ENCODE measurements at regions not wholly inside any gene's neighbourhood (a gene's known extent, or its start where the extent isn't known, plus 50 kb on each side); places are given as distances from the start of the nearest gene placed in this dataset.

DNA sequence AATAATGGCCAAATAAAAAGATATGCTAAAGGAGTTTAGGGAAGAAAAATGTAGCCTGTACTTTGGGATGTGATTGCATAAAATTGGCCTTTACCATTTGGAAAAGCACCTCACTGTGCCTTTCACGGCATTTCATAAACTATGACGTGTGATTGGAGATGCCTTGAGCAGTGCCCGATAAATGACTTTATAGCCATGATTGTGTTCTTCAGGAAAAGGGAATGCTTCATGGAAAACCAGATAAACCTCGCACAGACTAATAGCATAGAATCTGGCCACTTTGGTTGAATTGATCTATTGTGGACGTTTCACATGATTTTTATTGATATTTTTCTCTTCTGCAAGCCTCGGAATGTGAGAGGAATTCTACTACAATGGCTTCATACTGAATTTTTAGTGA lies 502.0 kb upstream of the MKI67 start:
- no peak for DNase-seq

DNA sequence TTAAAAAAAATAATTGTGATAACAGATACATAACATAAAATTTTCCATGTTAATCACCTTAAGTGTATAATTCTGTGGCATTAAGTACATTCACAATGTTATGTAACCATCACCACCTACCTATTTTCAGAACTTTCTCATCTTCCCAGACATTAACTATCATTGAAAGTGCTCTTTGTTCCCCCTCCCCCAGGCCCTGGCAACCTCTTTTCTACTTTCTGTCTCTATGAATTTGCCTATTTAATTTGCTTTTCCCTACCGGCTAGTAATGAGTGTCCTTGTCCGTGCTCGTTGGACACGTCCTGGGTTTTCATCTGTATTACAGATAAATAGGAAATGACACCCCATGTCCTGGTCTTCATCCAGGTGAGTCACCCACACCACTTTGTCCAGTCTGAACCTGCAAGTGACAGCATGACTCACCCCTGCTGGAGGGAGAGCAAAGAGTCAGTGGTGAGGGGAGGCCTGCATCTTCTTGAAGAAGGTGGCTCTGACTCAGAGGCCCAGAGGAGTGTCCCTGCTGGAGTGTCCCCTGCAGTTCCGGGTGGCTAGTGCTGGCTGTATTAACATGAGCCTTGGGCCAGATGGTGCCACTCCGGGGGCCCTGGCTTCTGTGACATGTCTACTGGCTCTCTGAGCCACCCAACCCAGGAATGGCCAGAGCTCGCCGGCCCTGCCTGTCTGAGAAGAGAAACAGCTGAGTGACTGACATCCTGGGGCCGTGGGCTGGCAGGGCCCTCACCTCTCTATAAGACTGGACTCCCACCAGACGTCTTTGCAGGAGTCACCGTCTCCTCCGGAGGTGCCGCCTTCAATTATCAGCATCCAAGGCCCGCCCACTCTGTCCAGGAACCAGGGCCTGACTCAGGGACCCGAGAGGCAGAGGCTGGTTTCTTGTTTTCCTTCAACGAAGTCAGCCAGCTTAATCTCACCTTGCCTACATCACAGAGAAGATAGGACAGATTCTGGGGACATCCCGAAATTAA lies 503.2 kb upstream of the MKI67 start:
- no peak for DNase-seq

DNA sequence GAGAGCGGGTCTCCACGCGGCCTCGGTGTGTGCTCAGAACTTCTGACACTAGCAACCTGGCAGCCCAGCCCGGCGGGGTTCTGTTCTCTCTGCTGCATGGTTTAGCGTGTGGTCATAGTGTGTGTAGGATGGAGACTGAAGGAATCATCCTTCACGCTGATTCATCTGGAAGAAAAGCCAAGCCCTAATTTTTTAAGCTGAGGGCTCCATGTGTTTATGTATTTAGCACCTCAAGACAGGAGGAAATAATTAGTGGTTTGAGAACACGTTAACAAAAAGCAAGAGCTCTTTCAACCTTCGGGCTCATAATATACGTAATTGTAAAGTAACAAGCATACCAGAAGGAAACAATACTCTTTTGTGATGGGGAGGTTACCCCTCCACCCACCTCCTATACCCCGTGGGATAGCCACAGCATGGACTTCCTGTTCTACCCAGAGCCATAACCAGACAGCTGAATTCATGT lies 504.6 kb upstream of the MKI67 start:
- no peak for DNase-seq

DNA sequence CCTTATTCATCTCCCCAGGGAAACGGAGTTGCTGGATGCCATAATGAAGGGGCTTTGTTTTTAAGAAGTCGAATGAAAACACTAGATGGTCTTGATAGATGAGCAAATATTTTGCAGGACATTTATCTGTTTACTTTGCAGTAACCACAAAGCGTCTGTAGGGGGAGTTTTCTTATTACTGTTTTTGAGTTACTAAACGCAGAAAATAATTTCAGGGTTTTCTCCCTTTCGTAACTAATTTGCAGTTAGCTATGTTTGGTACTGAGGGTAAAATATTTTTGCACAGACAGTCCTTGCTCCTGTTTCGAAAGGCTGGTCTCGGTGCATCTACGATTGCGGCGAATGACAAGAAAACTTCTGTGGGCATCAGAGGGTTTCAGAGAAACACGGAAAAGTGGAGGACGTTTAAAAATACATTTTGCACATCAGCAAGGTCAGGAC lies 505.6 kb upstream of the MKI67 start:
- no peak for DNase-seq

DNA sequence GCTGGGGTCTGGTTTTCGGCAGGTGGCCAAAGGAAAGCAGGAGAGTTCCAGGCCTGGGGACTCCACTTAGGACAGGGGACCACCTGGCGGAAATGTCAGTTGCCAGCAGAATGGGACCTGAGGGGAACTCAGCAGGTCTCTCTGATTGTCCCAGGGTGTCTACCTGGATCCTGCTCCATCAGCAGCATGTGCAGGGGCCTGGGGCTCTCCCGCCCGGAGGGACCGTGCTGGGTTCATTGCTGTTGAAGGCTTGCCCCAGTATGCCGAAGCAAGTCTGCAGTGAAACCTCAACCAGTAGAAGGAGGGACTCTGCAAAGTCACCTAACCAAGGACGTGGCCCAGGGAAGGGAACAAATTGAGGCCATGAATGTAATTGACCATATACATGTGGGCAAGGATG lies 506.5 kb upstream of the MKI67 start:
- no peak for DNase-seq

DNA sequence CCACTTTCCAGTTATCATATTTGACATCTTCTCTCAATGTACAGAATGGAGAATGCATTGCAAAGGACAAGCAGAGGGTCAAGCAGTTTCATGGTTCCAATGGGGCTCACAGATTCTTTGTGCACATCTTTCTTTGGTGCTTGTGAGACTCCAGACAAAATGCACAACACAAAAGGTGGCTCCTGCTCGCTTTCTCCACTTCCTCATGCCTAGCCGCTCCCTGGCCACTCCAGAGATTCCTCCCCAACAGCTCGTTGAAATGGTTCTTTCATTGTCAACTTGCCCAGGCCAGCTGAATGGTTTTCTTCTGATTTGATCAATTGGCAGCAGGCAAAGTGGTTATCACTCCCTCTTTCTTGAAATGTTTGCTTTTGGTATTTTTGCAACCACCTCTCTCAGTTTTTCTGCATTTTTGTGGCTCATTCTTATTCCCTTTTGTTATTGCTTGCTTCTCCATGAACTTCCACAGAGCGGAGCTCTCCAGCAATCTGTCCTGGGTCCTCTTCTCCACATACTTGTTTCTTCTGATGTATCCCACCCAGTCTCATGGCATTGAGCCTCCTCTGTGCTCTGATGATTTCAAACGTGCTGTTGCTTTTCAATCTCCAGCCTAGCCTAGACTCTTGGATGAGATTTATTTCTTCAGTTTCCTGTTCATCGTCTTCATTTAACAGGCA lies 507.8 kb upstream of the MKI67 start:
- no peak for DNase-seq

DNA sequence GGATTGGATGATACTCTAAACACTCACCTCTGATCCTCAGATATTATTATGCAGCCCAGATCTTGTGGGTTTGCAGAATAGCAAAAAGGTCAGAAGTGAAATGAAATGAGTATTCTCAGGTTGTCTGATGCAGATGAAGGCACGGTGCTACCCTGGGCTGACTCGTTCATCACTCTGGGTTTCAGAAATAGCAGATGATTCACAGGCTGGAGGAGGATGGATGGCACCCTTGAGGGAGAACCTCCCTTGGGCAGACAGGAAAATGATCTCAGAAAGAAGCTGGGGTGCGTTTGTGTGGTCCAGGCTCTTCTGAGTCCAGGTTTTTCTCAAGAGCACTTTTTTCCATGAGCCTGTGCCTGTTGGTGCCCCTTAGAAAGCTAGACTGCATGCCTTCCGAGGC lies 515.8 kb upstream of the MKI67 start:
- DNase-seq, result no peak

DNA sequence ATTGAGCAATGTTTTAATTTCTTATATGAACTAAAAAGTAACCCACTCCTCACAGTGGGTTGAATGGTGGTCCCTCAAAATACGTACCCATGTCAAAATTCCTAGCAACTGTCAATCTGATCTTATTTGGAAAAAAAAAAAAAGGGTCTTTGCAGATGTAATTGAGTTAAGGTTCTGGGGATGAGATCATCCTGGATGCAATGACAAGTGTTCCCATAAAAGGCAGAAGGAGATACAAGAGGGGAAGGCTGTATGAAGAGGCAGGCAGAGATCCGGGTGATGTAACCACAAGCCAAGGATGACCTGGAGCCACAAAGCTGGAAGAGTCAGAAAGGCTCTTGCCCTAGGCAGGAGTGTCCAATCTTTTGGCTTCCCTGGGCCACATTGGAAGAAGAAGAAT lies 516.3 kb upstream of the MKI67 start:
- no peak for DNase-seq

DNA sequence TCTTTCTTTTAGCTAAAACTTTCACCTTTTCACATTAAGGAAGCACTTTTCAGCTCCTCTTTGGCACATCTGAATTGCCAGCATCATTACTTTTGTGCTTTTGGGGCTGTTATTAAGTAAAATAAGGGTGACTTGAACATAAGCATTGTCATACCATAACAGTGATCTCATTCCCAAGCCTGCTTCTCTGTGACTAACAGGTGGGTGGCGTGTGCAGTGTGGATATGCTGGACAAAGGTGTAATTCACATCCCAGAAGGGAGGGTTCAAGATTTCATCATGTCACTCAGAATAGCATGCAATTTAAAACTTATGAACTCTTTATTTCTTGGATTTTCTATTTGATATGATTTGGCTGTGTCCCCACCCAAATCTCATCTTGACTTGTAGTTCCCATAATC lies 517.4 kb upstream of the MKI67 start:
- no peak for DNase-seq

DNA sequence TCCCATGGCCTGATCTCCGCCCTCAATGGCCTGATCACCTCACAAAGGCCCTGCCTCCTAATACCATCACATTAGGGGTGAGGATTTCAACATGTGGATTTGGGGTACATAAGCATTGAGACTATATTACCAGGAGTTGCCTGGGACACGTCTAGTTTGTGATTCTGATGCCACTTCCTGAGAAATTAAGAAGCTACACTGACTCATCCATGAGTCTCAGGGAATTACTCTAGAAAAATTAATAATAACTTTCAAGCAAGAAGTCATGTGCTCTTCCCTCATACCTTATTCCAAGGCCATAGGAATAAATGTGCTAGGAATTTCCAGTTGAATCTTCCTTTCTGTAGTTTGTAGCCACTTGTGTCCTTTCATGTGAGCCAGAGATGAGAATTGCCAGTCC lies 519.3 kb upstream of the MKI67 start:
- DNase-seq, result no peak

DNA sequence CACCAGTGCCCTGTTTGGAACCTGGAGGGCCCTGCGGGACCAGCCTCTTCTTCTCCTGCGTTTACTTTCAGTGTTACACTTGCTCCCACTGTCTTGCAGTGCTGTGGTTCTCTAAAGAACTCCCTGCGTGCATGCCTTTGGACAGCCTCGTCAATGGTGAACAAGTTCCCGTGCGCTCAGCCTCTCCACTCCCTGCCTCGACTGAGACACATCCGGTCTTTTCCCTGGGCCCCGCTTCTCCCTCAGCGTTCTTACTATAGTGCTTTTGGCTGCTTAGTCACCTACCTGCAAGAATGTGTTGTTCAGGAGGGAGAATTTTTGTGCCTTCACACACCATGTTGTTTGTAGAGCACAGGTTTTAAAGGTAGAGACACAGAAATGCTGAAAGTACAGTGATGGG lies 520.7 kb upstream of the MKI67 start:
- no peak for DNase-seq

DNA sequence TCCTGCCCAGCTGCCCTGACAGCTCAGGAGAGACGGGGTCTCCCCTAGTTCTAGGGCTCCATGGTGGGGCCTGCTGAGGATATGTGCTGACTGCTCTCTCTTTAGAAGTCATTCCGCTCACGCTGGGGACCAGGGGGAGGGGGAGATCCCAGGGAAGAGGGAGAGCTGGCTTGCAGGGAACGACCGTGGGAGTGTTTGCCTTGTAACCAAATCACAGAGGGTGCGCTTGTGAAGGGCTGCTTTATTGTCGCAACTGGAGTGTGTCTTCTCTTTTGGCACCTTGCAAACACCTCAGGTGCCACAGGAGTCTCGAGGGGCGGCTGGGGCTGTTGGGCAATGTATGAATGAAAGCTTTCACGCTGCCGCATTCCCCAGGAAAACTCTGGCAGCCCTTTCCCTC lies 531.3 kb upstream of the MKI67 start:
- DNase-seq, result no peak

DNA sequence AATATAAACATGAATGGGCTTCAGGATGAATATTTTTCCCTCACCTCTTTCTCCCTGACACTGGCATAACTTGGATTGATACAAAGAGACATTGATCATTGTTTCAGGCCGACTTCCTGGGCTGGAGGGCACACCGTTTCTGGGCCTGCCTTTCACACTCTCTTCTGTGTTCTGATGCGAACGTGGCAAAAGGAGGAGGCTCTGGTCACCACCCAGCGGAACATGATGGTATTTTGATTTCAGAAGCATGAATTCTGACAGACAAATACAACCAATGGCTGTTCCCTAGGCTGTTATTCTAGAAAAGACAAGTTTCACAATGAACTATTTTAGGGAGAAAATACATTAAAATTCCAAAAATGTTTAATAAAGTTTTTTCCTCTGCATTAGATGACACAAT lies 534.5 kb upstream of the MKI67 start:
- no peak for DNase-seq

DNA sequence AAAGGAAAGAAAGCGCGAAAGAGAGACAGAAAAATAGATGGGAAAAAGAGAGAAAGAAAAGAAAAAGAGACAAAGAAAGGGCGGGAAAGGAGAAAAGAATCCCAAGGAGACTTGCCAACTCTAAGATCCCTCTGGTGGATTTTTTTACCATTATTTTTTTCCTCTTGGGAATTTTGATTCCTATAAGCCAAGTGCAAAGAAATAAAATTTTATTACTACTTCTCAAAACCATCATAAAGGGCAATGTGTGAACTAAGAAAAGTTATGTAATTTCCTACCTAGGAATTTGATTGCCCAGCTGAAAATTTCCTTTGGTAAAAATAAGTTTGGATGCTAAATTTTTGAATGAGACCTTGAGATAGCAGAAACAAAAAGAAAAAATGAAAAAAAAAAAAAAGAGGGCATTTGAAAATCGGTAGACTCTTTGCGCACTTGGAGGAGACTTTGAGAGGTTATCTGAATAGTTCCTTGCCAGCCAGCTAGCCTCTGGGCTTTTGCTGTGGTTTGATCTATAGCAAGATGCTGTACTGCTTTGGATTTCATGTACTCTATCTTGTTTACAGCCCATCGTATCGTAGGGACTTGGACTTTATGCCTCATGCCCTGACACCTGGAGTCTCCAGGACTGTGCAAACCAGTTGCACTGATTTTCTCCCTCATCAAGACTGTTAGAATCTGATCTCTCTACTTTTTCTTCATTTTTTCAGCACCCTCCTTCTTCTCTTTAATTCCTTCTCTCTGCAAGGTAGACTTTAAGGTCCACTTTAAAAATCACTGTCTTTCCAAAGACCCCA lies 535.4 kb upstream of the MKI67 start:
- DNase-seq, result no peak

DNA sequence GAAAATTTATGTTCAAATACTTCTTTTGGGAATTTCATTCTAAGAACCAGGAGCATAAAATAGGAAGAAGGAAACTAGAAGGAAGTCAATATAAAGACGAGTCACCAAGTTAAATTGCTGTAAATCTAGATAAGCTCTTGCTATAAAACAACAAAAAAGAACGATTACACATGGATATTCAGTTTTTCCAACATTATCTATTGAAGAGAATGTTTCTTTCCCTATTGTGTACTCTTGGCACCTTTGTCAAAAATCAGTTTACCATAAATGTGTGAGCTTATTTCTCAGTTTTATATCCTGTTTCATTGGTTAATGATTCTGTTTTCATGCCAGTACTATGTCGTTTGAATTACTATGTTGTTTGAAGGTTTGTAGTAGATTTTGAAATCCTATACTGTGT lies 536.3 kb upstream of the MKI67 start:
- no peak for DNase-seq

DNA sequence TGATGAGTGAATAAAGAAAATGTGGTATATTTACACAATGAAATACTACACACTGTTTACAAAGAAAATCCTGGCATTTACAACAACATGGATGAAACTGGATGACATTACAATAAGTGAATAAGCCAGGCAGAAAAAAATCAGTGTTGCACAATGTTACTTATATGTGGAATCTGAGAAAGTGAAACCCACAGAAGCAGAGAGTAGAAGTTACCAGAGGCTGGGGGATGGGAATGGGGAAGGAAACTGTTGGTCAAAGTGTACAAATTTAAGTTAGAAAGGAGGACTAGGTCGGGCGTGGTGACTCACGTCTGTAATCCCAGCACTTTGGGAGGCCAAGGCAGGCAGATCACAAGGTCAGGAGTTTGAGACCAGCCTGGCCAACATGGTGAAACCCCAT lies 538.5 kb upstream of the MKI67 start:
- DNase-seq, result no peak

DNA sequence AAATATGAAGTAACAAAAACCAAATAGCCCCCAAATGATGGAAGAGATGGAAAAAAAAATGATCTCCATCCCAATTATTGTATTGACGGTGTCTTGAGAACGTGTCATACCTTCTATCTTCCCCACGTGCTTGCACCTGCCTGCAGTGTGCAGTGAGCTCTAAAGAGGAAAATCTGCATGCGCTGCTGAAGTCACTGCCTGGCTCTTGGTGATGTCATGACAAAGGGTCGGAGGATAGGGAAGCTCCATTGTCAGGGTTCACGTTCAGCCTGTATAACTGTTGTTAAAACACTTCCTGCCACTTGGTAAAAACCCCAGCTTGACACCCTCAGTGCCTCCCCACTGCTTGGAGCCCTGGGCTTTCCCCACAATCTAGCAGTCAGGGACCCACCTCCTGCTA lies 549.2 kb upstream of the MKI67 start:
- no peak for DNase-seq

DNA sequence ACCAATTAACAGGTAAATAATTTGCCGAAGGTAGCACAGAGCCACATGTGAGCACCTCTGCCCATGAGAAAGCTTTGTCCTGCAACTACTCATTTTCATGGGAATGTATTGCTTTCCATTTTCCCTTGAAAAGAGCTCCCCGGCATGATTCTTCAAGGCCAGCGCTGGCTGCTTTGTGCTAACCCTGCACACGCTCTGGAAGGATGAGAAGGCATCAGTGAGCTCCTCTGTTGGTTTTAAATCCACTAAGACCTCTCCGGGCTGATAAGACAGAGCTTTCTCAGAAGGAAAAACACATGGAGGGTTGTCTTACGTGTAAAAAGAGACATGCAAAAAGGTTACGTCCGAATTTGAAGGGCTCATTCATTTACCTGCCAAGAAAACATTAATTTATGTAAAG lies 553.9 kb upstream of the MKI67 start:
- no peak for DNase-seq

DNA sequence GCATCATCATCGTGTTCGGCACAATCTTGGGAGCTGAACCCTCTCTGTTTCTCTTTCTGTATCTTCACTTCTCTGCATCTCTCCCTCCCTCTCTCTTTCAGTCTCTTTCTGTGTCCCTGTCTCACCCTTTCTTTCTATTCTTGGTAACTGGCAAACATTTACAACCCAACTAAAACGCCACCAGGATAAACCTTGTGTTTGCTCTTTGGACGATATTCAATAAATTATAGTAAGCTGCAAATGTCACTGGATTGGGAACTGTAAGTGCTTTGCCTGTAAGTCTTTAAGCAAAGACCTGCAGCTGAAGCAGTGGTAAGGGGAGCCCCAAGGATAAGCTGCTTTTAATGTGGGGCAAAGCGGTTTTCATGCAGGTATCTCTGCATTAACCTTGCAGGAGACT lies 558.0 kb upstream of the MKI67 start:
- DNase-seq, result no peak

DNA sequence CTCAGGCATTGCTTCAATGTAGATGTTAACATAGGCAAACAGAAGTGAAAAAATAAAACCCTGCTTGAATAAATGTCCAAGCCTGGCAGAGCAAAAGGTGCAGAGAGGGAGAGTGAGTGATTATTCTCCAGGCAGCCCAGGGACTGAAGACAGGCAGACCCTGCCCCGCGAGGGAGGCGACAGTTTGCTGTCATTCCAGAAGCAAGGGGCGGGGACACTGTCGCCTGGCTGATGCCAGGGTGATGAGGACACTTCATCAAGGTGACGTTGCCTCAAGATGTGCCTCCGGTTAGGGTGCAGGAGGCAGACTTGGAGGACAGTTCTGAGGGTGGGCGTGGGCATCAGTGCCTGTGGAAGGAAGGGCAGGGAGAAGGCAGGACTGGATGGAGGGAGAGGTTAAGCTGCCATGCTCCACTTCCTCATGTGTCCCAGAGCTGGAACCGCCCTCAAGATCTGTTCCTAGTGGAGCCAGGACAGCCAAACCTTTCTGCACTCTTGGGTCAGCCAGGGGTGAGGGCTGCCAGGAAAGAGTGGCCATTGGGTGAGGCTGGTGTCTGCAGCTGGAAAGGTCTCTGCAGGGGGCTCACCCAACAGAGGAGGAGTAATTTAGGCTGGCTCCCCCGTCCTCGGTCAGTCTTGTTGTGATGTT lies 560.5 kb upstream of the MKI67 start:
- DNase-seq, result no peak

DNA sequence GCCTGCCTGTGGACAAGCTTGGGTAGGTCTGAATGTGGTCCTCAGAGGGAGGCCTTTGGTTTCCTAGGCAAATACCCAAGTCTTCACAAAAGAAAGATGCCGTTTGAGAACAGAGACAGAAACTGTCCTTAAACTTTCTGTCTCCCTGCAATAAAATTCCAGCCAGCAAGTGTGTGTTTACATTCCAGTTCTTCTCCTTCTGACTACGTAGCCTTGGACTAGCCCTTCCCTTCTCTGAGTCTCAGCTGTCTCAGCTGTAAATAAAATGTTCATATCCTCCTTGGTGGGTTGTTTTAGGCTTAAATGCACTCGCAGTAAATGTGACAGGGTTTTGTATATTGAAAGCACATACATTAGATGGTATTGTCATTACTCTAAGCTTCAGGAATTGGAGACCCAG lies 561.2 kb upstream of the MKI67 start:
- no peak for DNase-seq

DNA sequence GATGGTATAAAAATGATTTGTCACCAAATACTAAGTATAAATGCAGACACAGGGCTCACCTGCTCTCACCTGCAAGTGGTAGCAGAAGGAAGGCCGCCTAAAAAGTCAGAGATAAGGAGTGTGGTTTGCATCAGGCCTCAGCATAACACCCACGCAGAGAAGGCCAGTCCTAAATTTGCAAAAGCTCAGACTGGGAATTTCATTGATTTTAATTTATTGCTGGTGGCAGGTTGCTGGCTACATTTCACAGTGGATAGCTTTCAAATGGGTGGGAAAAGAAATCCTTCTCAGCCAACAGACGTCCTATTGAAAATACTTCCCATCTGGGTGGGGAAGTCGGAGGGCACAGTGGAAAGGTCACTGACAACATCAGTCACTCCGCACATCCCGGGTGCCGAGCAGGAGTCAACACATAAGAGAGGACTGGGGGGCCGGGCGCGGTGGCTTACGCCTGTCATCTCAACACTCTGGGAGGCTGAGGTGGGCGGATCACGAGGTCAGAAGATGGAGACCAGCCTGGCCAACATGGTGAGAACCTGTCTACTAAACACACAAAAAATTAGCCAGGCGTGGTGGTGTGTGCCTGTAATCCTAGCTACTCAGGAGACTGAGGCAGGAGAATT lies 561.8 kb upstream of the MKI67 start:
- DNase-seq, result no peak

All from GOT3 (cell line).